HG03097 (cell line): ENCODE measurements at regions not wholly inside any gene's neighbourhood (a gene's known extent, or its start where the extent isn't known, plus 50 kb on each side); places are given as distances from the start of the nearest gene placed in this dataset.
A peak's percentile ranks its signal among the peaks of the same experiment; 100 is the strongest.

Source experiments
- ATAC-seq: cut with Tn5 transposase; IDR thresholded peaks from one replicate; pipeline ENCODE4 v1.9.1; 2021; ENCODE audit not compliant: unreplicated experiment, low FRiP score

DNA sequence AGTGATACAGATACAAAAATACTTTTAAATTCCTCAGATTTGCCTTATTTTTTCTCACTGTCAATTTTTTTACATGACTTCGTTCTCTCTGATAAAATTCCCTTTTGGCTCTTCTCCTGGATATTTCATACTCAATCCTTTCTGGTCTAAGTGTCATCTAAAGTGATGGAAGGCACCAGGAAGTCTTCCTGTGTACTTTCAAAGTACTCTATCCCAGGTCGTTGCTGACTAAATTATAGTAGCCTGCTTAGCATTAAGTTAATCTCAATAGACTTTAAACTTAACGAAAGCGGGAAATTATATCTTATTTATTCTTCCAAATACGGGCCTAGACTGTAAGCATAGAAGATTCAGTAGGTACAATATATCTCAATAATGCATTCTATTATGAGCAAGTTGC, 67.8 kb downstream of the CASP12 start:
- no peak for ATAC-seq

DNA sequence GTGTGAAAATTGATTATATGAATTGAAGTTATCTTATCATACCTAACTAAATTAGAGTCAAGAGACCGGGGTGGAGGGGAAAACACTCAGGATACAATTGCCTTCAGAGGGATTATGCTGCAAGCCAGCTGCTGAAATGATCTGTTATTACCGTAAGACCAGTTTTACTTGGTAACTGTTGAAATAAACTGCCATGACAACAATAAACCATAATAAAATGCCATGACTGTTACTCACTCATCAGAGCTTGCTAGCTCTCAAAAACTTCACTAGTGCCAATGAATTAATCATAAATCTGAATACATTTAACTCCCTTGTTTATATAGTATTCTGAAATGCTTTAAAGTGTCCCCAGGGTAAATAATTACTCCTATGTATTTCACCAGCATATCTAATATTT, 68.2 kb downstream of the CASP12 start:
- ATAC-seq = no peak

- no peak for ATAC-seq
Observed at GRCh38 chr11:104826772-104827171, 71.5 kb downstream of the CASP12 start.

GRCh38 chr11:104823657-104824056, 74.6 kb downstream of the CASP12 start:
- ATAC-seq = no peak

- ATAC-seq = no peak
Observed at GRCh38 chr11:104820431-104820830, 77.8 kb downstream of the CASP12 start.

GRCh38 chr11:104819603-104820002, 78.7 kb downstream of the CASP12 start:
- ATAC-seq = no peak

DNA sequence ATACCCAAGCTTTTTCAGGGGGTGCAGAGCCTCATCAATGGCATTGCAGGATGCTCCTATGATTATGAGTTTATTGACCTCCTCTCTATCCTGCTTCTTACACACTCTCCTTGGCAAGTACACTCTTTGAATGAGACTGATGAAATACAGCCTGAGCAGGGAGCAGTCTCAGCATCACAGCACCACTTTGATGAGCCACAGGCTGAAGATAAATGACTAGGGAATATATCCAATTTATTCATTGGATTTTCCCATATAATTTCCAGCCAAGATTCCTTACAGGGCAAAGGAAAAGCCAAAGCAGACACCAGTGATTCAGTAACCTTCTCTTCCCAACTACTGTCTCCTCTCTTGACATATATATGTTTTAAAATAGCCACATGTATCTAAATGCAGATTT, 79.2 kb downstream of the CASP12 start:
- ATAC-seq = no peak

DNA sequence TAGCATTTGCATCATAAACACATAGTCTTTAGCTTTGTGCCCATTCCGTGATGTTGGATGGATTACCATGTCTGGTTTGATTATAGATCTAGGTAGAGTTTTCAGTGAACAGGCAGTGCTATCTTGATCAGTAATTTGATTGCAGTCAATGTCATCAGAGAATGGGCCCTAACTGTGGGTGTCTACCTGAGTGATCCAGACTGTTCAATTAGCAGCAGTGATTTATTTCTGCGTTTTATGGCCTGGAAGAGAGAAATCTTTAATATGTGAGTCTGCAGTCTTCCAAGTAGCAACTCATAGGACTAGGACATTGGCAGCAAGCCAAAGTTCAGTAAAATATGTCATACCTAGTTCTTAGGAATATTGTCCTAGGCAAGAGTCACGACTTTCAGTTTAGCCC, 80.3 kb downstream of the CASP12 start:
- no peak for ATAC-seq

GRCh38 chr11:104813532-104813931, 84.7 kb downstream of the CASP12 start:
- no peak for ATAC-seq

DNA sequence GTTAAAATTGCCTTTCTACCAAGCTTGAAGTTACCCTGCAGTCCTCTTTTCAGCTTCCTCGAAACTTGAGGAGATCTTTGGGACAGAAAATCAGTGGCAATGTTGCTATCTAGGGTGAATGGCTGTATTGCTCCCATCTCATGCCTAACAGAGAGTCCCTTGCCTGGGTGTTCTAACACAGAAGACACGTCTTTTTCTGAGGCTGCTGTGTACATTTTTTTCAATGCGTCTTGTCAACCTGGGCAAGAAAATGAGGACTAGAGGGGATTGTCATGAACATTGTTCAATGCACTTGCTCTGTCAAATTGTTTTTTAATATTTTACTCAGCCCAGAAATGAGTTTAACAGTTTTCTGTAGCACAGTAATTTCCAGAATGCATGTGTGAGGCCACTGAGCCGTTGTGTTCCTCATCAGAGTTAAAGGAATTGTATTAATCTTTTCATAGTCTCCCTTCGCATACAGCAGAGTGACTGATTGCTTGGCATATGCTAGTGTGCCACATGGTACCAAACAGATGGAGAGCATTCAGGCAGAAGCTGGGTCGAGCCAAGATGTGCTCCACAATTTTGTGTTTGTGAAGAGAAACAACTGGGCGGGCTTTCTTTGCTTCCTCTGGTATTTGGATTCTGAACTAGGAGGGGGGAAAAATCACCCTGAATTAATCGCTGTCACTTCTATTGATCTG, 86.0 kb downstream of the CASP12 start:
- ATAC-seq = no peak

DNA sequence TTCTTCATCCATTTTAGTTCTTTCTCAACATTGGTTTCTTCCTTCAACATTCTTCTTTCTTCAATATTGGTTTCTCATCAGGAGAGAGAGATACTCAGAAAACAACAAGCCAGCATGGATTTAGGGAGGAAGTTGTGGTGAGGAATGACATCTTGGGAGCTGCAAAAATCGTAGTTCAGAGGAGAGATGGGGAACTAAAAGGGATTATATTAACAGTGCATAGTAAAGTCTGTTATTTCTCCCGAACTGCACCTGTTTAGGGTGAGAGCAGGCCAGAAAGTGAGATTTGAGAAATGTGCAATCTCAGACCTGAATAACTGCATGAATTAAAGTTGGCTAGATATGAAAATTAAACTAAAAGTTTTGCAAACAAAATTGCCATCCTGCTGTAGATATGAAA, 94.5 kb downstream of the CASP12 start:
- no peak for ATAC-seq

DNA sequence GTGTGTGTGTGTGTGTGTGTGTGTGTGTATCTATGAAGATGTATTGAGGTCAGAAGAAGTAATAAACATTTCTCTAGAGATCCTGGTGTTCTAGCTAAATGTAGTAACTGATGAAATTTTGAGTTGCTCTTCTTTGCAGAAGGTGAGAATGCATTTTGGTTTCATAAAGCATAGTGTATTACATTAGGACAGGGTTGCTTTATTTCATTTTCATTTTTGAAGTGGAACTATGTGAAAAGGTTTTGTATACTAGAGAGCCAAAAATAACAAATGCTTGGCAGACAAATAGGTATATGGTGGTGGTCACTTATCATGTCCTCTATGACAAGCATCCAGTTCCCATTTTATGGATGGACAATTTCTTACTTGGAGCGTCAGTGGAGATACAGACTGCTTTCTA, 99.0 kb downstream of the CASP12 start:
- ATAC-seq = peak; percentile 90

DNA sequence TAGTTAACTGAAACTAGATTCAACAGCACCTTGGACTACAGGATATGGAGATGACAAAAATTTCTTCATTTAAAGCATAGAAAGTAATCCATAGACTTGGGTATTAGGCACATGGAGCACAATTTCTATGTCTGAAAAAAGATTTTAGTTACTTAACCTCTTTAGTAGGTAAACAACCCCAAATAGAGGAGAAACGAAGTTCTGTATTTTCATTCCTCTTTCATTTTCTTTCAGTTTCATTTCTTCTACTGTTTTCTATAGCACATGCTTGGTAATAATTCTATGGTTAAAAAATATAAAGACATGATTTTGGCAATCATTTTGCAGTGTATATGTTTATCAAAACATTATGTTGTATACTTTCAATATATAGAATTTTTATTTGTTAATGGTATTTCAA, 99.5 kb downstream of the CASP12 start:
- ATAC-seq = peak; percentile 36

DNA sequence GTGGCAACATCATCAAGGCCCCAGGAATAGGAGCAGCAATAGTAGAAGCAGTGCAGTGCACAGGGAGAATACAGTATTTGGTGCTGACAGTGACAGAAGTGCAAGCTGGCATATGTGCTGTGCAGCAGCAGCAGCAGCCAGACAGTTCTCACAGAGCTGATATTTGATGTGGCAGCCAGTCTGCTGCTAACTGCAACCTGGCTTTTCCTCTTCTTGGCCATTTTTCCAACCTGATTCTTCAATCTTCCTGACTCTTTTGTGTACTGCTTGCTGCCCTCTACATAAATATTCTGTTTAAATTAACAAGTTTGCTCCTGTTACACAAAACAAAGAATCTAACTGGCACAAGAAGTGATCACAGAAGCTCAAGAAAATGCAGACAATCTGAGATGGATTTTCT, 102.0 kb downstream of the CASP12 start:
- no peak for ATAC-seq

- no peak for ATAC-seq
Observed at GRCh38 chr11:104795501-104796213, 102.6 kb downstream of the CASP12 start.

GRCh38 chr11:104792861-104793260, 105.4 kb downstream of the CASP12 start:
- no peak for ATAC-seq

GRCh38 chr11:104791896-104792295, 106.4 kb downstream of the CASP12 start:
- ATAC-seq = no peak

DNA sequence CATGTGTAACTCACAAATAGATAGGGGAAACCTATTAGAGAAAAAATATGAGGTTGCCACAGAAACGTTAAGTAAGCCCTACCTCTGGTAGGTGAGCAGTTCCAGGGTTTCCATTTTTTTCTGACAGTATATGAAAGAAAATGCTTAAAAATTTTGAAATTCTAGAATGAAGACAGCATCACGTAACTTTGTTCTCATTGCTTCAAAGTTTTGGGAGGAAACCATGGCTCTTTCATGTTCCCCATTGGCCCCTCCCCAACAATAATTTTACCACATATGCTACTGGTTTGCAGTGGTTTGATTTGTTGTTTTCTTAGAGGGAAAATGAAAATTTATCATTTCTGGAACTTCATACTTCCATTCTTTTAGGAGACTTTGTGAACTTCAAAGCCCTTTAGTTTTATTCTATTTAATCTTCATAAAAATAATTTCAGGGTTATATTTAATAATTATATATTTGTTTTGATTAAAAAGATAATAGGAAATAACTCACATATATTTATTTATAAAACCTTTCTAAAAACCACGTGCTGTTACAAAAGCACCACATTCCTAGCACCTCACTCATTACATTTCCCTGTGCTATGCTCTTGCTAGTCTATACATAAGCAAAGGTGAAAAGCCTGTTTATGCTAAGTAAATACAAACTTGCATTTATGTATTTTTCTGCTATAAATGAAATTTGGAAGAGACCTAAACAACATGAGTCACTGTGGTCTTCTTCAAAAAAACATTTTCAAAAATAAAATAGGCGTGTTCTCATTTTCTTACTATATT, 113.4 kb downstream of the CASP12 start:
- no peak for ATAC-seq

- no peak for ATAC-seq
Observed at GRCh38 chr11:104783241-104783640, 115.0 kb downstream of the CASP12 start.

GRCh38 chr11:104782377-104782754, 115.9 kb downstream of the CASP12 start:
- no peak for ATAC-seq

DNA sequence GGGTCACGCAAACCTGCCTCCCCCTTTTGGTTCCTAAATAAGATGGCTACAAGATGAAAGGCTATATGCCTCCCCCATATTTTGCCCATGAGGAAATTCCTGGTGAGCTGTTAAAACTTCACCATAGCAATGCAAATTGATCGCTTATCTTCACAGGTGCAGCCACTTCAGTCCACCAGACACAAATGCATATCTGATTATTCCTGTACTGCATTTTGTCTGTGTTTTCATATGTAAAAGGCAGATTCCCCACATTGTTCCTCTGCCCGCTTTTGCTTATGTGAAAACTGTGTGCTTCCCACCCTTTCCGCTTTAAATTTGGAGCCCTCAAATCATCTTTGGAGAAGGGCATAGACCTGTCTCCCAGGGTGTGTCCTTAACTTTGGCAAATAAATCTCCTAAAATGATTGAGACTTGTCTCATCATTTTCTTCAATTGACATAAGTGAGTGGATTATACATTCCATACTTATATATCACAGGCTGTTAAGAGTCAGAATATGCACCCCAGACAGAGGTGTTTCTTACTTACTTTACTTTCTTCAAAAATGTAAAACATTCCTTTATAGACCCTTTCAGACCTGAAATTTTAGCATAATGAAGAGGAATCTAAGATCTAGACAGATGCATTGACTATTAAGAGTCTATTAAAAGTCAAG, 116.4 kb downstream of the CASP12 start:
- no peak for ATAC-seq
